GM12891 (cell line): ENCODE measurements at regions not wholly inside any gene's neighbourhood (a gene's known extent, or its start where the extent isn't known, plus 50 kb on each side); places are given as distances from the start of the nearest gene placed in this dataset.

Experiments
- POLR2A ChIP-seq: IDR thresholded peaks from 2 replicates; pipeline ENCODE4 v1.6.1; 2011; ENCODE audit warnings: low read depth, low read length, control low read depth
- POLR2AphosphoS5 ChIP-seq: IDR thresholded peaks from 2 replicates; pipeline ENCODE4 v1.6.1; 2011; ENCODE audit warnings: low read depth, low read length, control low read depth

GRCh38 chr18:10142056-10142455, 228.2 kb downstream of the VAPA start:
- no peak for TF ChIP-seq POLR2A
- TF ChIP-seq POLR2AphosphoS5: no peak
